Vagina (tissue), 2 donors: ENCODE measurements at regions not wholly inside any gene's neighbourhood (a gene's known extent, or its start where the extent isn't known, plus 50 kb on each side); places are given as distances from the start of the nearest gene placed in this dataset.

Experiments used
- CTCF ChIP-seq, 3 experiments: fragments of 450-650 bp in 2 of 3; fragments of 200-600 bp in 1 of 3; sonication (generic) in 1 of 3; IDR thresholded peaks; one replicate each; pipeline ENCODE4 v1.5.1; 2017 to 2019; ENCODE audit warnings: antibody characterized with exemption in 3 of 3, mild to moderate bottlenecking in 2 of 3, moderate library complexity in 2 of 3
- POLR2A ChIP-seq, 2 donors: fragments of 450-650 bp; IDR thresholded peaks; one replicate each; pipeline ENCODE4 v1.6.1; 2017; ENCODE audit warnings: antibody characterized with exemption in 2 of 2, mild to moderate bottlenecking in 2 of 2, moderate library complexity in 2 of 2

GRCh38 chr5:2155556-2155955, 272.8 kb upstream of the IRX4 start:
- TF ChIP-seq CTCF (IDR thresholded peaks at IDR 0.05) = no peak
- no peak for TF ChIP-seq POLR2A (IDR thresholded peaks at IDR 0.05)
